ENCODE measurements at regions not wholly inside any gene's neighbourhood (a gene's known extent, or its start where the extent isn't known, plus 50 kb on each side); places are given as distances from the start of the nearest gene placed in this dataset.

- H3K27me3 ChIP-seq (ENCODE audit: control insufficient read depth in 1 of 2, insufficient read depth in 2 of 2, low read length in 2 of 2): no peaks in the 10 kb centered on the region
- H3K9me3 ChIP-seq (ENCODE audit: low read length): no peaks in the 10 kb centered on the region
- H3K27ac ChIP-seq (ENCODE audit: low read depth, low read length): no peak overlapping the region
- no peaks in the 10 kb centered on the region for H3K36me3 ChIP-seq (ENCODE audit: insufficient read depth, low read length)
- H3K9ac ChIP-seq (ENCODE audit: low read length): no peak overlapping the region
- H3K4me3 ChIP-seq (ENCODE audit: low read depth in 1 of 2, low read length in 2 of 2): no peak overlapping the region
- no peaks in the 10 kb centered on the region for H3K4me1 ChIP-seq (ENCODE audit: insufficient read depth, low read length)
These were observed 680.7 kb downstream of the EPHA4 start for GRCh38 chr2:220891405-220891804.

GRCh38 chr2:220892018-220892634, 680.0 kb downstream of the EPHA4 start:
- no peaks in the 10 kb centered on the region for H3K36me3 ChIP-seq (ENCODE audit: insufficient read depth, low read length)
- no peak overlapping the region for H3K27ac ChIP-seq (ENCODE audit: low read depth, low read length)
- no peaks in the 10 kb centered on the region for H3K4me1 ChIP-seq (ENCODE audit: insufficient read depth, low read length)
- H3K9me3 ChIP-seq (ENCODE audit: low read length): no peaks in the 10 kb centered on the region
- H3K9ac ChIP-seq (ENCODE audit: low read length): no peak overlapping the region
- H3K4me3 ChIP-seq (ENCODE audit: low read depth in 1 of 2, low read length in 2 of 2): no peak overlapping the region
- H3K27me3 ChIP-seq (ENCODE audit: control insufficient read depth in 1 of 2, insufficient read depth in 2 of 2, low read length in 2 of 2): no peaks in the 10 kb centered on the region

GRCh38 chr2:220893411-220893810, 678.7 kb downstream of the EPHA4 start:
- Histone ChIP-seq H3K9me3 (ENCODE audit: low read length) (no peaks in the 10 kb centered on the region), H3K27me3 (ENCODE audit: control insufficient read depth in 1 of 2, insufficient read depth in 2 of 2, low read length in 2 of 2) (no peaks in the 10 kb centered on the region), H3K36me3 (ENCODE audit: insufficient read depth, low read length) (no peaks in the 10 kb centered on the region), H3K4me3 (ENCODE audit: low read depth in 1 of 2, low read length in 2 of 2) (no peak overlapping the region), H3K27ac (ENCODE audit: low read depth, low read length) (no peak overlapping the region), H3K4me1 (ENCODE audit: insufficient read depth, low read length) (no peaks in the 10 kb centered on the region), H3K9ac (ENCODE audit: low read length) (no peak overlapping the region)

- no peaks in the 10 kb centered on the region for H3K27me3 ChIP-seq (ENCODE audit: control insufficient read depth in 1 of 2, insufficient read depth in 2 of 2, low read length in 2 of 2)
- no peaks in the 10 kb centered on the region for H3K4me1 ChIP-seq (ENCODE audit: insufficient read depth, low read length)
- no peaks in the 10 kb centered on the region for H3K9me3 ChIP-seq (ENCODE audit: low read length)
- H3K36me3 ChIP-seq (ENCODE audit: insufficient read depth, low read length): no peaks in the 10 kb centered on the region
- H3K4me3 ChIP-seq (ENCODE audit: low read depth in 1 of 2, low read length in 2 of 2): no peak overlapping the region
- H3K27ac ChIP-seq (ENCODE audit: low read depth, low read length): no peak overlapping the region
- H3K9ac ChIP-seq (ENCODE audit: low read length): no peak overlapping the region
These were observed 678.0 kb downstream of the EPHA4 start for GRCh38 chr2:220894069-220894468.

GRCh38 chr2:220899492-220899891, 672.6 kb downstream of the EPHA4 start:
- Histone ChIP-seq H3K4me1 (ENCODE audit: insufficient read depth, low read length) (no peaks in the 10 kb centered on the region), H3K27ac (ENCODE audit: low read depth, low read length) (no peak overlapping the region), H3K9ac (ENCODE audit: low read length) (no peak overlapping the region), H3K27me3 (ENCODE audit: control insufficient read depth in 1 of 2, insufficient read depth in 2 of 2, low read length in 2 of 2) (no peaks in the 10 kb centered on the region), H3K4me3 (ENCODE audit: low read depth in 1 of 2, low read length in 2 of 2) (no peak overlapping the region), H3K9me3 (ENCODE audit: low read length) (no peaks in the 10 kb centered on the region), H3K36me3 (ENCODE audit: insufficient read depth, low read length) (no peaks in the 10 kb centered on the region)

- Histone ChIP-seq H3K4me1 (ENCODE audit: insufficient read depth, low read length) (no peaks in the 10 kb centered on the region), H3K9ac (ENCODE audit: low read length) (no peak overlapping the region), H3K4me3 (ENCODE audit: low read depth in 1 of 2, low read length in 2 of 2) (no peak overlapping the region), H3K27ac (ENCODE audit: low read depth, low read length) (no peak overlapping the region), H3K9me3 (ENCODE audit: low read length) (no peaks in the 10 kb centered on the region), H3K36me3 (ENCODE audit: insufficient read depth, low read length) (no peaks in the 10 kb centered on the region), H3K27me3 (ENCODE audit: control insufficient read depth in 1 of 2, insufficient read depth in 2 of 2, low read length in 2 of 2) (no peaks in the 10 kb centered on the region)
These were observed 668.1 kb downstream of the EPHA4 start for GRCh38 chr2:220904015-220904414.

- H3K4me3 ChIP-seq (ENCODE audit: low read depth in 1 of 2, low read length in 2 of 2): no peak overlapping the region
- H3K9ac ChIP-seq (ENCODE audit: low read length): no peak overlapping the region
- H3K36me3 ChIP-seq (ENCODE audit: insufficient read depth, low read length): no peaks in the 10 kb centered on the region
- no peaks in the 10 kb centered on the region for H3K4me1 ChIP-seq (ENCODE audit: insufficient read depth, low read length)
- H3K9me3 ChIP-seq (ENCODE audit: low read length): no peaks in the 10 kb centered on the region
- no peaks in the 10 kb centered on the region for H3K27me3 ChIP-seq (ENCODE audit: control insufficient read depth in 1 of 2, insufficient read depth in 2 of 2, low read length in 2 of 2)
- H3K27ac ChIP-seq (ENCODE audit: low read depth, low read length): no peak overlapping the region
These were observed 658.7 kb downstream of the EPHA4 start for GRCh38 chr2:220913384-220913783.

- Histone ChIP-seq H3K9ac (ENCODE audit: low read length) (no peak overlapping the region), H3K27ac (ENCODE audit: low read depth, low read length) (no peak overlapping the region), H3K4me1 (ENCODE audit: insufficient read depth, low read length) (no peaks in the 10 kb centered on the region), H3K4me3 (ENCODE audit: low read depth in 1 of 2, low read length in 2 of 2) (no peak overlapping the region), H3K27me3 (ENCODE audit: control insufficient read depth in 1 of 2, insufficient read depth in 2 of 2, low read length in 2 of 2) (no peaks in the 10 kb centered on the region), H3K9me3 (ENCODE audit: low read length) (no peaks in the 10 kb centered on the region), H3K36me3 (ENCODE audit: insufficient read depth, low read length) (no peaks in the 10 kb centered on the region)
These were observed 656.9 kb downstream of the EPHA4 start for GRCh38 chr2:220915092-220915623.

- H3K27ac ChIP-seq (ENCODE audit: low read depth, low read length): no peak overlapping the region
- H3K4me1 ChIP-seq (ENCODE audit: insufficient read depth, low read length): no peaks in the 10 kb centered on the region
- no peak overlapping the region for H3K9ac ChIP-seq (ENCODE audit: low read length)
- no peaks in the 10 kb centered on the region for H3K27me3 ChIP-seq (ENCODE audit: control insufficient read depth in 1 of 2, insufficient read depth in 2 of 2, low read length in 2 of 2)
- no peaks in the 10 kb centered on the region for H3K36me3 ChIP-seq (ENCODE audit: insufficient read depth, low read length)
- no peak overlapping the region for H3K4me3 ChIP-seq (ENCODE audit: low read depth in 1 of 2, low read length in 2 of 2)
- H3K9me3 ChIP-seq (ENCODE audit: low read length): no peaks in the 10 kb centered on the region
These were observed 655.2 kb downstream of the EPHA4 start for GRCh38 chr2:220916931-220917330.

GRCh38 chr2:220930271-220931076, 641.6 kb downstream of the EPHA4 start:
- Histone ChIP-seq H3K9me3 (ENCODE audit: low read length) (no peaks in the 10 kb centered on the region), H3K4me3 (ENCODE audit: low read depth in 1 of 2, low read length in 2 of 2) (no peak overlapping the region), H3K9ac (ENCODE audit: low read length) (no peak overlapping the region), H3K36me3 (ENCODE audit: insufficient read depth, low read length) (no peaks in the 10 kb centered on the region), H3K4me1 (ENCODE audit: insufficient read depth, low read length) (no peaks in the 10 kb centered on the region), H3K27ac (ENCODE audit: low read depth, low read length) (no peak overlapping the region), H3K27me3 (ENCODE audit: control insufficient read depth in 1 of 2, insufficient read depth in 2 of 2, low read length in 2 of 2) (no peaks in the 10 kb centered on the region)

GRCh38 chr2:220931491-220931890, 640.6 kb downstream of the EPHA4 start:
- no peak overlapping the region for H3K27ac ChIP-seq (ENCODE audit: low read depth, low read length)
- H3K27me3 ChIP-seq (ENCODE audit: control insufficient read depth in 1 of 2, insufficient read depth in 2 of 2, low read length in 2 of 2): no peaks in the 10 kb centered on the region
- no peak overlapping the region for H3K4me3 ChIP-seq (ENCODE audit: low read depth in 1 of 2, low read length in 2 of 2)
- H3K9me3 ChIP-seq (ENCODE audit: low read length): no peaks in the 10 kb centered on the region
- no peak overlapping the region for H3K9ac ChIP-seq (ENCODE audit: low read length)
- H3K4me1 ChIP-seq (ENCODE audit: insufficient read depth, low read length): no peaks in the 10 kb centered on the region
- no peaks in the 10 kb centered on the region for H3K36me3 ChIP-seq (ENCODE audit: insufficient read depth, low read length)

Data from muscle layer of colon (tissue), 2 donors.